ENCODE measurements at regions not wholly inside any gene's neighbourhood (a gene's known extent, or its start where the extent isn't known, plus 50 kb on each side); places are given as distances from the start of the nearest gene placed in this dataset.

DNA sequence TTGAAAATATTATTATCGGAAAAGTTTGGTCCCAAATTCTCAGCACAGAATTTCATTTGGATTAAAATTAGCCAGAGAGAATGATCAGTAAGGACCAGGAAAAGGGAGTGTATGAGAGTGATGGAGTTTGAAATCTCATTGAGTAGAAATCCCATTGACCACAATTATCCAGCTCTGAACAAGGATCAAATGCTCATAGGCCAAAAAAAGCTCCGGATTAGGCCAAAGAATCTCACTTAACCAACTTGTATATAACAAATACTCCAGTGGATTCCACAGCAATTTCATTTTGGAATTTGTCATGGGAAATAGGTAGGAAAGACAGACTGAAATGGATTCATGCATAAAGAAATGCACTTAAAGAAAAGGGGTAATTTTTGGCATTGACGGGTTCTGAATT is 83.9 kb upstream of the SORBS2 start:
- no peaks in the 10 kb centered on the region for H3K36me3 ChIP-seq (ENCODE audit: control insufficient read depth, insufficient read depth, low read length)
- no peaks in the 10 kb centered on the region for H3K27me3 ChIP-seq (ENCODE audit: control insufficient read depth, insufficient read depth, low read length)
- H3K4me3 ChIP-seq (ENCODE audit: low read length): no peak overlapping the region
- no peak overlapping the region for H3K27ac ChIP-seq (ENCODE audit: low read depth, low read length)
- no peak overlapping the region for H3K9ac ChIP-seq (ENCODE audit: low read length)
- no peaks in the 10 kb centered on the region for H3K4me1 ChIP-seq (ENCODE audit: control insufficient read depth, insufficient read depth, low read length)

DNA sequence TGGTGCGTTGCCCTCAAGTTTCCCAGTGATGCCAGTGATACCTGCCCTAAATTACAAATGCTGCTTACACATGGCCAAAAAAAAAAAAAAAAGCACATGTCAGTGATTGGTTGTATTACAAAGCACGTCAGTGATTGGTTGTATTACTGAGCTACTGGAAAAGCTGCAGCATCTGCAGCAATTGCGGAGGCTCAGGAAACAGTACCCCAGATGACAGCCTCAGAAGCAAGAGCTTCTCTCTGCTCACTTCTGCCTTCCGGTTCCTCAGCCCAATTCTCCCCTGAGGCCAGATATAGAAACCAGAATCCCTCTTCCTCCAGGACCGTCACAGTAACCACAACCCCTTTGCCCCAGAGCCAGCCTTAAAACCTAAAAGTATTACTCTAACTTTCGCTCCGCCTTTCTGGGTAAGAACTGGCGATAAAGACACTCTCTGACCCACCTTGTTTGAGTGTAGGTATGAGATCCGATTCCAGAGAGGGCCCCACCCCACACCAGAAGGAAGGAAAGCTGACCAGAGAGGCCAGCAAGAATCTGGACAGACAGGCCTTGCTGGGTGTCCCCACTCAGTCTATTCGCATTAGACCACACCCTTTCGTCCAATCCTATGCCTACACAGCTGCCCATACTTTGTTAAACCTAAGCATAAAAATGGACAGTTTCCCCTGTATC is 85.0 kb upstream of the SORBS2 start:
- H3K36me3 ChIP-seq (ENCODE audit: control insufficient read depth, insufficient read depth, low read length): no peaks in the 10 kb centered on the region
- no peak overlapping the region for H3K4me3 ChIP-seq (ENCODE audit: low read length)

DNA sequence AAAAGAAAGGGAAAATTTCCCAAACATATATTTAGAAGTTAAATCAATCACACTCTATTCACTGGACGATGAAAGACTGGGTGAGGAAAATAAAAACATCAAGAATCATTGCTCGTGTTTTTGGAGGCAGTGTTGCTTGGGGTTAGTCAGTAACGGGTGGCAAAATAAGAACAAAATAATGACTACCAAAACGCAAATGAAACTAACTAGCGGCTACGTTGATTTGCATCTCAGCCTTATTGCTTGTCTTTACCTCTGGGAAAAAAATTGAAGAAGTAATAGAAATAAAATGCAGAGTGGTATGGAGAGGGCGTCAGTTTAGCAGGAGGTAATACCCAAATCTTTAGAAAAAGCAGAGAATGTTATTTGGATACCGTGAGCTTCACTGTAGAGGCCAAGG is 86.4 kb upstream of the SORBS2 start:
- no peak overlapping the region for H3K9ac ChIP-seq (ENCODE audit: low read length)
- no peaks in the 10 kb centered on the region for H3K36me3 ChIP-seq (ENCODE audit: control insufficient read depth, insufficient read depth, low read length)
- H3K4me1 ChIP-seq (ENCODE audit: control insufficient read depth, insufficient read depth, low read length): no peaks in the 10 kb centered on the region
- H3K4me3 ChIP-seq (ENCODE audit: low read length): no peak overlapping the region
- no peak overlapping the region for H3K27ac ChIP-seq (ENCODE audit: low read depth, low read length)
- H3K27me3 ChIP-seq (ENCODE audit: control insufficient read depth, insufficient read depth, low read length): no peaks in the 10 kb centered on the region

More for the DNA sequence above, 85.0 kb upstream of the SORBS2 start:
- Histone ChIP-seq H3K9ac (ENCODE audit: low read length) (no peak overlapping the region), H3K4me1 (ENCODE audit: control insufficient read depth, insufficient read depth, low read length) (no peaks in the 10 kb centered on the region), H3K27ac (ENCODE audit: low read depth, low read length) (no peak overlapping the region), H3K27me3 (ENCODE audit: control insufficient read depth, insufficient read depth, low read length) (no peaks in the 10 kb centered on the region)

DNA sequence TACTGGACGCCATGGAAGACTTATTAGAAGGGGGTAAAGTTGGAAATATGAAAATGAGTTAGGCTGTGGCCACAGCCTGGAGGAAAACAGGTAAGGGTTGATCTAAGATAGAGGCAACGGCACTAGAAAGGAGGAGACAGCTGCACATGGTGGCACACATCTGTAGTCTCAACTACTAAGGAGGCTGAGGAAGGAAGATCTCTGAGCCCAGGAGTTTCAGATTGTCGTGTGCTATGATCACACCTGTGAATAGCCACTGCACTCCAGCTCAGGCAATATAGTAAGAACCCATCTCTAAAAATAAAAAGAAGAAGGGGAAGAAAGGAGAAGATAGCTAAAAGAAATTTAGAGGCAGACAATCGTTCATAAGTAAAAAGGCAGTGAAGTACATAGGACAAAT is 87.8 kb upstream of the SORBS2 start:
- no peak overlapping the region for H3K9ac ChIP-seq (ENCODE audit: low read length)
- H3K27me3 ChIP-seq (ENCODE audit: control insufficient read depth, insufficient read depth, low read length): no peaks in the 10 kb centered on the region
- H3K36me3 ChIP-seq (ENCODE audit: control insufficient read depth, insufficient read depth, low read length): no peaks in the 10 kb centered on the region
- H3K4me1 ChIP-seq (ENCODE audit: control insufficient read depth, insufficient read depth, low read length): no peaks in the 10 kb centered on the region
- H3K27ac ChIP-seq (ENCODE audit: low read depth, low read length): no peak overlapping the region
- no peak overlapping the region for H3K4me3 ChIP-seq (ENCODE audit: low read length)

DNA sequence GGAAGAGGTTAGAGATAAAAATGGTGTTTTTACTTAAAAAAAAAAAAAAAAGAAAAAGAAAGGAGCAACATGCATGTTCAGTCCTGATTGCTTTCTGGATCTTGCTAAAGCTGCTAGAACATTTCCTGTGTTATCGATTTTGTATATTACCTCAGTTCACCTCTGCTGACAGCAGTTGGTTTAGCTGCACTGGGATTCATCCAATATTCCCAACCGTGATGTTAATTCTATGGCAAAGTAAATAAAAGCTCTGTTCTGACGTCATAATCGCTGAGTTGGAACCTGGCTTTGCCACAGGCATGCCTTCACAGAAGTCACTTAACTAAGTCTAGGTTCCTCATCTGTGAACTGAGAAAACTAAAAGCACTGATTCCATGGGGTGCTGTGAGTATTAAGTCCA is 90.7 kb upstream of the SORBS2 start:
- Histone ChIP-seq H3K4me3 (ENCODE audit: low read length) (no peak overlapping the region), H3K36me3 (ENCODE audit: control insufficient read depth, insufficient read depth, low read length) (no peaks in the 10 kb centered on the region), H3K27me3 (ENCODE audit: control insufficient read depth, insufficient read depth, low read length) (no peaks in the 10 kb centered on the region), H3K9ac (ENCODE audit: low read length) (no peak overlapping the region), H3K27ac (ENCODE audit: low read depth, low read length) (no peak overlapping the region), H3K4me1 (ENCODE audit: control insufficient read depth, insufficient read depth, low read length) (no peaks in the 10 kb centered on the region)

DNA sequence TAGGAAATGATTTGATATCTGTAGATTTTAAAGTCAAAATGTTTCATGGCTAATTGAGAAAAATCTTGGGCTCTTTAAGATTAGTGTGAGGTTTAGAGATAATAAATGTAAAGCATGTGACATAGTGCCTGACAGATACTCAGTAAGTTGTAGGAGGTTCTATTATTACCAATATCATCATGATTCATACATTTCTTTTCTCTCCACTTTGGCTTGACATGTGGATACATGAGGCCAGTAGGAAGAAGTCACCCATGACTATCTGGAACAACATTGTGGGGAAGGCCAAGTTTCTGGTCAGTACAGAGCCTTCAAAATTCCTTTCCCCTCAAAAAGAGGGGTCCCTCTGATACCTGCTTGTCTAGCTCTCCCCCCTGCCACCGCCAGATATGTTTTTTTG is 91.2 kb upstream of the SORBS2 start:
- no peak overlapping the region for H3K4me3 ChIP-seq (ENCODE audit: low read length)
- H3K27me3 ChIP-seq (ENCODE audit: control insufficient read depth, insufficient read depth, low read length): no peaks in the 10 kb centered on the region
- H3K4me1 ChIP-seq (ENCODE audit: control insufficient read depth, insufficient read depth, low read length): no peaks in the 10 kb centered on the region
- H3K36me3 ChIP-seq (ENCODE audit: control insufficient read depth, insufficient read depth, low read length): no peaks in the 10 kb centered on the region
- no peak overlapping the region for H3K27ac ChIP-seq (ENCODE audit: low read depth, low read length)
- H3K9ac ChIP-seq (ENCODE audit: low read length): no peak overlapping the region

DNA sequence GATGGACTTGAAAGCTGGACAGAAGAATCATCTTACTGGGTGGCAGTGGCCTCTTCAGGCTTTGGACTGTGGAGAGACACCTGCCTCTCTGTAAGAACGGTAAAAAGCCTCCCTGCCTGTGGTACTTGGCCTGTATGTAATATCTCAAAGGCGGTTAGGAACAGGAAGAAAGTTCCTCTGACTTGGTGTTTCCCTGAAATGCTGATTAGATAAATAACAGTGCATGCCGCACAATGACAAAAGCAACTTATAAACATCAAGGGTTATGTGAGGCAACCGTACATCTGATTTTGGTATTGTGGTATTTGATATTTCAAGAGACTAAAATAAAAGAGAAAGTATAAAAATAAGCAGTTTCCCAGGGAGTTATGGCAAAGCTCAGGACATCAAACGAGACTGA is 92.4 kb upstream of the SORBS2 start:
- H3K27me3 ChIP-seq (ENCODE audit: control insufficient read depth, insufficient read depth, low read length): no peaks in the 10 kb centered on the region
- H3K27ac ChIP-seq (ENCODE audit: low read depth, low read length): no peak overlapping the region
- no peak overlapping the region for H3K4me3 ChIP-seq (ENCODE audit: low read length)
- no peaks in the 10 kb centered on the region for H3K4me1 ChIP-seq (ENCODE audit: control insufficient read depth, insufficient read depth, low read length)
- H3K36me3 ChIP-seq (ENCODE audit: control insufficient read depth, insufficient read depth, low read length): no peaks in the 10 kb centered on the region
- no peak overlapping the region for H3K9ac ChIP-seq (ENCODE audit: low read length)

DNA sequence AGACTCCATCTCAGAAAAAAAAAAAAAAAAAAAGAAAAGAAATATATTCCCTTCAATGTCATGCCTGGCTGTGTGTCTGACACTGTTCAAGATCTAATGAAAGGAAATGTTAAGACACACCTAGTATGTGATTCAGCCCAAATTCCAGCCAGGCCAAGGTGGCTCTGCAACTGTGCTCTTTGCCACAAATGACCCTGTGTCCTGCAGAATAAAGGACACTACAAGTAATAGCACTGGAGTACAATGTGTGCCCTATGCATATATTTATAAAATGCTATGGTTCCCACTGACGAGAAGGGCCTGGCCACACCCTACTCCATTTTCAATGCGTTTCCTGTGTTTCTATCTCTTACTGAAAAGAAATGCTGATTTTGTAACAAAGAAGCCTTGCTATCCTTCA is 98.0 kb upstream of the SORBS2 start:
- Histone ChIP-seq H3K27ac (ENCODE audit: low read depth, low read length) (no peak overlapping the region), H3K36me3 (ENCODE audit: control insufficient read depth, insufficient read depth, low read length) (no peaks in the 10 kb centered on the region), H3K4me3 (ENCODE audit: low read length) (no peak overlapping the region), H3K4me1 (ENCODE audit: control insufficient read depth, insufficient read depth, low read length) (no peaks in the 10 kb centered on the region), H3K9ac (ENCODE audit: low read length) (no peak overlapping the region), H3K27me3 (ENCODE audit: control insufficient read depth, insufficient read depth, low read length) (no peaks in the 10 kb centered on the region)

DNA sequence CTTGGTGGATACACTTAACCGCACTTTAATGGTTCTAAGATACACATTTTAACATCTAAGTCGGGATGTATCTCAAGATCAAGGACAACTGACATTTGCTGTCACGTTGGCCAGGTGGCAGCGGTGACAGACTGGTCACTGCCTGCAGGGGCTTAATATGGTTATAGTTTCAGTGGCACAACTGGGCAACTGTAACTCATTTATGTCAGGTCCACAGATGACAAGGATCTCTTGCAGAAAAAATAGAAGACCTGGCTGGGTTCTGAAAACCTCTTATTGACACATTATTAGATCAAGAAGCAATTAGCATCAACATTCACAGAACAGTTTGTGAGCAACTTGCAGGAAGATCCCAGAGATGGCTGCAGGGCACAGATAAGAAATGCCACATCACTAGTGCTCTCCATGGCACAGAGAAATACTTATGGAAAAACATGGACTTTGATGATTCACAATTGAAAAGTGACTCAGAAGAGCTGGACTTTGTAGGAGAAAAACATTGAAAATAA is 99.6 kb upstream of the SORBS2 start:
- Histone ChIP-seq H3K27me3 (ENCODE audit: control insufficient read depth, insufficient read depth, low read length) (no peaks in the 10 kb centered on the region), H3K4me1 (ENCODE audit: control insufficient read depth, insufficient read depth, low read length) (no peaks in the 10 kb centered on the region), H3K4me3 (ENCODE audit: low read length) (no peak overlapping the region), H3K36me3 (ENCODE audit: control insufficient read depth, insufficient read depth, low read length) (no peaks in the 10 kb centered on the region), H3K9ac (ENCODE audit: low read length) (no peak overlapping the region), H3K27ac (ENCODE audit: low read depth, low read length) (no peak overlapping the region)

DNA sequence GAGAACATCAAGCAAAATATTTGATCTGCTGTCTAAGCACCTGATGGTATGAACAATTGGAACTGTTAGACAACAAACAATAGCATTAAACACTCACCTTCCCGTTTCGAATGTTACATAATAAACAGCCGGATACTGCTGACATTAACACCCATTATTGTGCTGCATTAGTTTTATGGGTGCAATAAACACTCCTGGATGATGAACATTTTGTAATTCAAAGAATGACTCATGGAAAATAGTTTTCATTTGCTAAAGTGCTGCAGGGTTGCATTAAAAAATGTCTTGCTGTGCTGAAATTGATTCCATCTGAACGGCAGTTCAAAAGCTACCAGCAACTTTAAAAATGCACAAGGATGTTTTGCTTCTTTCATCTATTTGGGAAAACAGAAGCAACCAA is 100.8 kb upstream of the SORBS2 start:
- Histone ChIP-seq H3K36me3 (ENCODE audit: control insufficient read depth, insufficient read depth, low read length) (no peaks in the 10 kb centered on the region), H3K4me3 (ENCODE audit: low read length) (no peak overlapping the region), H3K4me1 (ENCODE audit: control insufficient read depth, insufficient read depth, low read length) (no peaks in the 10 kb centered on the region), H3K9ac (ENCODE audit: low read length) (no peak overlapping the region), H3K27me3 (ENCODE audit: control insufficient read depth, insufficient read depth, low read length) (no peaks in the 10 kb centered on the region), H3K27ac (ENCODE audit: low read depth, low read length) (no peak overlapping the region)

DNA sequence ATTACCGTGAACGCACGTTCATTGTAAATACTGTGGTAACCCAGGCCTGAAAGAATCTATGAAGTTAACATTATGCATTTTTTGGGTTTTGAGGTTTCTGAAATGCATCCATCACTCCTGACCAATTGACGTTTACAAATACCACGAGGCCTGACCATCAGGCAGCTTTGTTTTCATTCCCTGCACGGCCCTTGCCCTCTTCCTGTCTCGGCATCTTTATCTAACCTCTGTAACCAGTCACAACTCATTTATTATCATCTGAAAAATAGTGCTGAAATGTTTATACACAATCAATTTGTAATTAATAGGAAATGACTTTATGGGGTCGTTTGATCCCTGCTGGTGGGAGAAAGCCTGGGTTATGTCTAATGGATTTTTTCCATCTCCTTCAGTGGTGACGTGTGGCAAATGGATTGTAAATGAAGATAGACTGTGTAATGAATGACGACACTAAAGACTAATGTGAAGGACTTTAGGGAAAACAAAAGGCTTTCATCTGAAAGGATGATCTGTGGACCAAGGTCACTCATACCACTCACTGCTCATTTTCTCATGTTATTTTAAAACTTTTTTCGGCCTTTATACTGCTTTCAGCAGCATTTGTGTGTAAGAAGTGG is 102.7 kb upstream of the SORBS2 start:
- no peak overlapping the region for H3K9ac ChIP-seq (ENCODE audit: low read length)
- H3K4me1 ChIP-seq (ENCODE audit: control insufficient read depth, insufficient read depth, low read length): no peaks in the 10 kb centered on the region
- H3K27ac ChIP-seq (ENCODE audit: low read depth, low read length): no peak overlapping the region
- H3K27me3 ChIP-seq (ENCODE audit: control insufficient read depth, insufficient read depth, low read length): no peaks in the 10 kb centered on the region
- no peak overlapping the region for H3K4me3 ChIP-seq (ENCODE audit: low read length)
- H3K36me3 ChIP-seq (ENCODE audit: control insufficient read depth, insufficient read depth, low read length): no peaks in the 10 kb centered on the region

DNA sequence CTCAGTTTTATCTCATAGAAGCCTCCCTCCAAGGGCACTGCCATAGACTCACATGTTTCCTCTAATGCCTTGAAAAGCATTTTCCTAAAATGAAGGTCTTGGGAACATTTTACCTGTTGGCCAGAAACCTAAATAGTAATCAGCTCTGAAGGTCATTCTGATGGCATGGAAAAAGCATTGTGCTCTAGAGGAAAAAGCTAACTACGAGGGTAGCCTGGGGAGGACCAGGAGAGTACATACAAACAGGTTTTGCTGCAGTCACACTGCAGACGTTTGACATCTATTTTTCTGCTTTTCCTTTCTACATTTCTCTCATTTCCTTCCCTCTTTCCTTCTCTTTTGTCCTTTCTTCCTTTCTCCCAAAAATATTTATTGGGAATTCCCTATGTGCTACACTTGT is 103.3 kb upstream of the SORBS2 start:
- Histone ChIP-seq H3K9ac (ENCODE audit: low read length) (no peak overlapping the region), H3K27me3 (ENCODE audit: control insufficient read depth, insufficient read depth, low read length) (no peaks in the 10 kb centered on the region), H3K4me1 (ENCODE audit: control insufficient read depth, insufficient read depth, low read length) (no peaks in the 10 kb centered on the region), H3K27ac (ENCODE audit: low read depth, low read length) (no peak overlapping the region), H3K36me3 (ENCODE audit: control insufficient read depth, insufficient read depth, low read length) (no peaks in the 10 kb centered on the region), H3K4me3 (ENCODE audit: low read length) (no peak overlapping the region)

DNA sequence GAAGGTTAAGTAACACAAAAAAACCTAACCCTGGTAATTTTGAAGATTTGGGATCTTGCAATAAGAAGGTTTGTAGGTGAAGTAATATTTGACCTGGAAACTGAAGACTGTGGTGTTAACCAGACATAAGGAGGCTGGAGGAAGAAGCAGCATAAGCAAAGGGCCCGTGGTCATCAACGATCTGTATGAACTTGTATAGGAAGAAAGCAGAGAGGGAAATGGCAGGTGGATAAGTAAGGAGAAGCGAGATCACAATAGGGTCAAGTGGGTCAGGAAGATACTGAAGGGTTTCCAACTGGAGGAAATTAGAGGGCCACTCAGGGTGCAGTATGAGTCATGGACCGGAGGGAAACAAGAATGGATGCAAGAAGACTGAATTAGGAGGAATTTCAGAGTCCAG is 103.8 kb upstream of the SORBS2 start:
- Histone ChIP-seq H3K36me3 (ENCODE audit: control insufficient read depth, insufficient read depth, low read length) (no peaks in the 10 kb centered on the region), H3K4me1 (ENCODE audit: control insufficient read depth, insufficient read depth, low read length) (no peaks in the 10 kb centered on the region), H3K27ac (ENCODE audit: low read depth, low read length) (no peak overlapping the region), H3K27me3 (ENCODE audit: control insufficient read depth, insufficient read depth, low read length) (no peaks in the 10 kb centered on the region), H3K4me3 (ENCODE audit: low read length) (no peak overlapping the region), H3K9ac (ENCODE audit: low read length) (no peak overlapping the region)
